ENCODE measurements at regions not wholly inside any gene's neighbourhood (a gene's known extent, or its start where the extent isn't known, plus 50 kb on each side); places are given as distances from the start of the nearest gene placed in this dataset.

DNA sequence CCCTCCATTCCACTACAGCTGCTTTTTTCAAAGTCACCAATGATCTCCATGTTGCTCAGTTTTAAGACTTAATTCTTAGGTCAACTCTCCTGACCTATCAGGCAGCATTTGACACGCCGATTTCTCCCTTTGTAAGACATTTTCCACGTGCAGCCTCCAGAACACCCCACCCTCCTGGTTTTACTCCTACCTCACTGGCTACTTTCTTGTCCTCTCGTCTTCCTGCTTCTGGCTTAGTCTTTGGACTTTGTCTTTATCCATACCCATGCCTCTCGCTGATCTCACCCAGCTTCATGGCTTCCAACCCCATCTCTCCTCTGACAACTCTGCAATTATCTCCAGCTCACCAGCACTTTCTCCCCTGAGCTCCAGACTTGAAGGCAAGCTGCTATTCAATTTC lies 99.3 kb upstream of the UMPS start:
- H3K4me3 ChIP-seq (replicated peaks in 1 of 3; ENCODE audit: insufficient read depth in 1 of 3, low read depth in 1 of 3, low read length in 3 of 3), result no peak overlapping the region
- intact Hi-C loops (cut with micrococcal nuclease), result no loop called here
- no peak overlapping the region for H2AFZ ChIP-seq (ENCODE audit: low read depth, low read length)
- no peaks in the 10 kb centered on the region for H3K9me3 ChIP-seq (replicated peaks; ENCODE audit: control insufficient read depth, insufficient read depth, low read length)
- H3K27me3 ChIP-seq (ENCODE audit: control insufficient read depth in 2 of 2, insufficient read depth in 2 of 2, low read length in 2 of 2), result no peaks in the 10 kb centered on the region
- H3K36me3 ChIP-seq (ENCODE audit: control insufficient read depth in 2 of 2, extremely low read depth in 1 of 2, insufficient read depth in 2 of 2, low read length in 2 of 2), result no peaks in the 10 kb centered on the region
- no peak overlapping the region for H3K4me2 ChIP-seq (ENCODE audit: insufficient read depth, low read length)
- FAIRE-seq (no peak), DNase-seq (ENCODE audit: low read depth, low spot score) (no peak)
- no TSS peak for BruUV-seq (replicated peaks)
- no peaks in the 10 kb centered on the region for H3K4me1 ChIP-seq (ENCODE audit: control insufficient read depth, extremely low read depth, insufficient read depth, low read length)
- CTCF ChIA-PET, result no interaction called here
- no peak overlapping the region for H3K27ac ChIP-seq (ENCODE audit: insufficient read depth, low read depth, low read length)
- dilution Hi-C loops (cut with MboI; ENCODE audit: extremely low pct_ligation_motif_present, low sequenced_read_pairs), result no loop called here
- no peaks in the 10 kb centered on the region for H3K79me2 ChIP-seq (ENCODE audit: control insufficient read depth, insufficient read depth, low read length)
- H3K9me1 ChIP-seq (replicated peaks; ENCODE audit: control insufficient read depth, extremely low read depth, insufficient read depth, low read length), result no peaks in the 10 kb centered on the region
- no peaks in the 10 kb centered on the region for H4K20me1 ChIP-seq (replicated peaks; ENCODE audit: control insufficient read depth, extremely low read depth, insufficient read depth, low read length)
- POLR2A ChIA-PET, result no interaction called here
- TF ChIP-seq GATA2 (IDR thresholded peaks at IDR 0.05; ENCODE audit: insufficient read depth, insufficient read length, low read depth, low read length) (no peak), POLR2AphosphoS5 (IDR thresholded peaks at IDR 0.05; ENCODE audit: insufficient read depth, low read depth, low read length) (no peak), JUN (IDR thresholded peaks at IDR 0.05; ENCODE audit: borderline replicate concordance, insufficient read depth, insufficient read length, low read depth) (no peak), FOS (IDR thresholded peaks at IDR 0.05; ENCODE audit: borderline replicate concordance, insufficient read depth, low read length) (no peak), POLR2A (IDR thresholded peaks at IDR 0.05; ENCODE audit: low read depth, low read length) (no peak), MYC (IDR thresholded peaks at IDR 0.05; ENCODE audit: low read depth, low read length) (no peak), EZH2 (IDR thresholded peaks at IDR 0.05; ENCODE audit: borderline replicate concordance, low read depth, low read length, severe bottlenecking) (no peak)
- TF ChIP-seq, protein P1, sequence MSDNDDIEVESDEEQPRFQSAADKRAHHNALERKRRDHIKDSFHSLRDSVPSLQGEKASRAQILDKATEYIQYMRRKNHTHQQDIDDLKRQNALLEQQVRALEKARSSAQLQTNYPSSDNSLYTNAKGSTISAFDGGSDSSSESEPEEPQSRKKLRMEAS (IDR thresholded peaks at IDR 0.05; ENCODE audit: insufficient read depth, insufficient read length), result no peak
- TF ChIP-seq, protein P2, sequence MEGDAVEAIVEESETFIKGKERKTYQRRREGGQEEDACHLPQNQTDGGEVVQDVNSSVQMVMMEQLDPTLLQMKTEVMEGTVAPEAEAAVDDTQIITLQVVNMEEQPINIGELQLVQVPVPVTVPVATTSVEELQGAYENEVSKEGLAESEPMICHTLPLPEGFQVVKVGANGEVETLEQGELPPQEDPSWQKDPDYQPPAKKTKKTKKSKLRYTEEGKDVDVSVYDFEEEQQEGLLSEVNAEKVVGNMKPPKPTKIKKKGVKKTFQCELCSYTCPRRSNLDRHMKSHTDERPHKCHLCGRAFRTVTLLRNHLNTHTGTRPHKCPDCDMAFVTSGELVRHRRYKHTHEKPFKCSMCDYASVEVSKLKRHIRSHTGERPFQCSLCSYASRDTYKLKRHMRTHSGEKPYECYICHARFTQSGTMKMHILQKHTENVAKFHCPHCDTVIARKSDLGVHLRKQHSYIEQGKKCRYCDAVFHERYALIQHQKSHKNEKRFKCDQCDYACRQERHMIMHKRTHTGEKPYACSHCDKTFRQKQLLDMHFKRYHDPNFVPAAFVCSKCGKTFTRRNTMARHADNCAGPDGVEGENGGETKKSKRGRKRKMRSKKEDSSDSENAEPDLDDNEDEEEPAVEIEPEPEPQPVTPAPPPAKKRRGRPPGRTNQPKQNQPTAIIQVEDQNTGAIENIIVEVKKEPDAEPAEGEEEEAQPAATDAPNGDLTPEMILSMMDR (IDR thresholded peaks at IDR 0.05; ENCODE audit: extremely low read depth in 1 of 2, insufficient read depth in 1 of 2, low read depth in 1 of 2, low read length in 2 of 2), result no peak
- no peak overlapping the region for H3K9ac ChIP-seq (replicated peaks; ENCODE audit: extremely low read depth, insufficient read depth, low read length)
